ENCODE measurements at regions not wholly inside any gene's neighbourhood (a gene's known extent, or its start where the extent isn't known, plus 50 kb on each side); places are given as distances from the start of the nearest gene placed in this dataset.

GRCh38 chr1:81463936-81464837, 336.5 kb upstream of the ADGRL2 start:
- H3K27me3 Mint-ChIP-seq, result no peaks in the 10 kb centered on the region
- peak overlapping the region in 1 of 4 donors; percentile 57 for H3K4me3 Mint-ChIP-seq
- H3K36me3 Mint-ChIP-seq, result peaks cover 4% of the 10 kb centered on the region
- H3K9me3 Mint-ChIP-seq, result no peaks in the 10 kb centered on the region
- H3K4me1 Mint-ChIP-seq, result peaks cover 0 to 3% (median 0%) of the 10 kb centered on the region in 3 donors
- no peak overlapping the region for H3K27ac Mint-ChIP-seq

DNA sequence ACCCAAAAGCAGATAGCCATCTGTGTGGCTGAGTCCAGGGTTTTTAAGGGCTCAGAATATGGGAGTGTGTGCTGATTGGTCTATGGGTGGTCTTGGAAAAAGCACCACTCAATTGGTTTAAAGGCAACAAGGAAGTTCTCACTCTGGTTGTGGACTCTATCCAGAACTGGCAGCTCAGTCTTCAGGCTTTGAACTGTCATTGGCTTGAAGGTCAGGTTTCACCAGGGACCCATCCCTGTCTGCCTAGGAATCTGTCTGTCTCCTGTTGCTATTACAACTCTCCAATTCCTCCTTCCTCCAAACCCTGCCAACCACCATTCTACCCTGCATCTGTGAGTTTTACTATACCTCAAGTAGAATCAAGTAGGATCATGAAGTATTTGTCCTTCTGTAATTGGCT, 341.7 kb upstream of the ADGRL2 start:
- no peaks in the 10 kb centered on the region for H3K27me3 Mint-ChIP-seq
- H3K9me3 Mint-ChIP-seq, result peaks cover 0 to 3% (median 0%) of the 10 kb centered on the region in 3 donors
- no peak overlapping the region for H3K4me3 Mint-ChIP-seq
- no peak overlapping the region for H3K27ac Mint-ChIP-seq
- peaks cover 4% of the 10 kb centered on the region for H3K36me3 Mint-ChIP-seq
- H3K4me1 Mint-ChIP-seq, result peaks cover 0 to 5% (median 0%) of the 10 kb centered on the region in 3 donors

- Mint-ChIP-seq H3K27me3 (peaks cover 4% of the 10 kb centered on the region), H3K4me1 (peaks cover 0 to 5% (median 0%) of the 10 kb centered on the region in 3 donors), H3K36me3 (peaks cover 4% of the 10 kb centered on the region), H3K4me3 (no peak overlapping the region), H3K27ac (no peak overlapping the region), H3K9me3 (peaks cover 0 to 3% (median 0%) of the 10 kb centered on the region in 3 donors)
These were observed 342.5 kb upstream of the ADGRL2 start for GRCh38 chr1:81458186-81458585.

DNA sequence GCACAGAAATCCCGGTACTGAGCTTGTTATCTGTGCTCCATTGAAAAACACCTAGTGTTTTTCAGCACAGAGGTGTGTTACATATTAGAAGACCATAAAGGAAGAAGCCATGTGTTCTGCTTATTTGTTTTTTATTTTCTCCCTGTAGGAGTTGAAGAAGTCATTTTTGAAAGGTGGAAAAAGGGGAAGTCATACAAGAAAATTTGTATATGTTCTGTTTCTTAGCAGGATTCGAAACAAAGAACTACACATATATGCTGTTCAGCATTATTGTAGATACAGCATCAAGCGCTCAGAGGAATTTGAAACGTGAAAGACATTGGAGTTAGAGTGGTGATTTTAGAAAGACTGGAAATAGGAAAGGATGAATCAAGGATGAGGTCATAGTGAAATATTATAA, 345.3 kb upstream of the ADGRL2 start:
- H3K9me3 Mint-ChIP-seq, result peaks cover 0 to 3% (median 0%) of the 10 kb centered on the region in 3 donors
- H3K27me3 Mint-ChIP-seq, result peaks cover 5% of the 10 kb centered on the region
- no peak overlapping the region for H3K4me3 Mint-ChIP-seq
- no peak overlapping the region for H3K27ac Mint-ChIP-seq
- H3K36me3 Mint-ChIP-seq, result no peaks in the 10 kb centered on the region
- peaks cover 0 to 3% (median 1%) of the 10 kb centered on the region in 3 donors for H3K4me1 Mint-ChIP-seq

- H3K4me1 Mint-ChIP-seq, result peaks cover 0 to 3% (median 1%) of the 10 kb centered on the region in 3 donors
- no peaks in the 10 kb centered on the region for H3K36me3 Mint-ChIP-seq
- H3K27ac Mint-ChIP-seq, result peak overlapping the region in 1 of 3 donors; percentile 13
- H3K27me3 Mint-ChIP-seq, result peaks cover 5% of the 10 kb centered on the region
- peaks cover 0 to 3% (median 0%) of the 10 kb centered on the region in 3 donors for H3K9me3 Mint-ChIP-seq
- no peak overlapping the region for H3K4me3 Mint-ChIP-seq
These were observed 346.8 kb upstream of the ADGRL2 start for GRCh38 chr1:81453971-81454370.

- peak overlapping the region in 1 of 3 donors; percentile 60 for H3K27ac Mint-ChIP-seq
- H3K4me3 Mint-ChIP-seq, result no peak overlapping the region
- no peaks in the 10 kb centered on the region for H3K36me3 Mint-ChIP-seq
- peaks cover 0 to 3% (median 1%) of the 10 kb centered on the region in 3 donors for H3K4me1 Mint-ChIP-seq
- peaks cover 5% of the 10 kb centered on the region for H3K27me3 Mint-ChIP-seq
- peaks cover 0 to 3% (median 0%) of the 10 kb centered on the region in 3 donors for H3K9me3 Mint-ChIP-seq
These were observed 347.4 kb upstream of the ADGRL2 start for GRCh38 chr1:81453367-81453703.

DNA sequence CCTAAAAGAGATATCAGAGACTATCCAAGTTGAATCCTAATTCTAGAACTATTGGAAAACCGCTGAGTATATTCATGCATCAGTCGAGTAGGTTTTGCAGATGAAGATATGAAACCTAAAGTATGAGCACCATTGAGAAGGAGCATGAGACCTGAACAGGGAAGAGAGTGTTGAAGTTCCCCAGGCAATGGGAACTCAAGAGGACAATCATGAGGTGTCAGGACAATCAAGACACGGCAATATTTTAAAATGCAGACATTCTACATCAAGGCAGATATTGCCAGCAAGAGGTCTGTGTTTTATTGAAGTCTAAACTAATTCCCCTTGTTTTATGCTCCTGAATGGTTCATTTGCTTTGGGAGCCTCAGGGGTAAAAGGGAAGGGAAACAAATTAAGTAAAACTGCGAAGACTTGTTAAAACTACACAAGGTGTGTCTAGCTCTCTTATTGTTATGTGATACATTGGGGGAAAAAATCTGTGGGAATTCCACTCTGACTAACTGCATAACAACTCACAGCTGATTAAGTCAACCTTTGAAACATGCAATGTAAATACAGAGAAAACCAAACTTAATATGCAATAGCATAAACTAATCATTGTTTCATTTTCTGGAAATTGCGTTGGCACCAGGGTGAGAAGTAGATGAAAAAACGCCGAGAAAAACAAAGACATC, 347.9 kb upstream of the ADGRL2 start:
- Mint-ChIP-seq H3K9me3 (peaks cover 0 to 3% (median 0%) of the 10 kb centered on the region in 3 donors), H3K4me3 (no peak overlapping the region), H3K4me1 (peaks cover 0 to 3% (median 1%) of the 10 kb centered on the region in 3 donors), H3K27me3 (peaks cover 5% of the 10 kb centered on the region), H3K27ac (peak overlapping the region in 1 of 3 donors; percentile 60), H3K36me3 (peaks cover under 1% of the 10 kb centered on the region)

GRCh38 chr1:81449786-81450185, 350.9 kb upstream of the ADGRL2 start:
- H3K4me1 Mint-ChIP-seq, result peaks cover 0 to 1% (median 0%) of the 10 kb centered on the region in 3 donors
- peaks cover 3% of the 10 kb centered on the region for H3K36me3 Mint-ChIP-seq
- H3K9me3 Mint-ChIP-seq, result no peaks in the 10 kb centered on the region
- no peak overlapping the region for H3K4me3 Mint-ChIP-seq
- H3K27ac Mint-ChIP-seq, result no peak overlapping the region
- H3K27me3 Mint-ChIP-seq, result peaks cover 5% of the 10 kb centered on the region

GRCh38 chr1:81446000-81446669, 354.6 kb upstream of the ADGRL2 start:
- H3K27ac Mint-ChIP-seq, result no peak overlapping the region

DNA sequence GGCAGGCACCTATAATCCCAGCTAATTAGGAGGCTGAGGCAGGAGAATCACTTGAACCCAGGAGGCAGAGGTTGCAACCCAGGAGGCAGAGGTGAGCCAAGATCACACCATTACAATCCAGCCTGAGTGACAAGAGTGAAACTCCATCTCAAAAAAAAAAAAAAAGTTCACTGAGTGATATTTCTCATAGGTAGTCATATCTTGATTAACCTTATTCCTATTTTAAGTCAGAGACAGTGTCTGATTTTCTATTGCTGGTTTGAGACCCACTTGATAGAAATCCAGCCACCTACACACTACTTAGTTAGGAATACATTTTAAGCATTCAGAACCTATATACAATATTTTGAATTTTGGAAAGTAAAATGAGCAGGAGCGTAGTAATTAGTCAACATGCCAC, 357.4 kb upstream of the ADGRL2 start:
- H3K9me3 Mint-ChIP-seq, result peaks cover 0 to 2% (median 0%) of the 10 kb centered on the region in 3 donors

More at GRCh38 chr1:81446000-81446669, 354.6 kb upstream of the ADGRL2 start:
- H3K27me3 Mint-ChIP-seq, result no peaks in the 10 kb centered on the region
- H3K4me1 Mint-ChIP-seq, result peaks cover 0 to 1% (median 0%) of the 10 kb centered on the region in 3 donors
- H3K36me3 Mint-ChIP-seq, result peaks cover 3% of the 10 kb centered on the region
- no peaks in the 10 kb centered on the region for H3K9me3 Mint-ChIP-seq
- H3K4me3 Mint-ChIP-seq, result no peak overlapping the region

DNA sequence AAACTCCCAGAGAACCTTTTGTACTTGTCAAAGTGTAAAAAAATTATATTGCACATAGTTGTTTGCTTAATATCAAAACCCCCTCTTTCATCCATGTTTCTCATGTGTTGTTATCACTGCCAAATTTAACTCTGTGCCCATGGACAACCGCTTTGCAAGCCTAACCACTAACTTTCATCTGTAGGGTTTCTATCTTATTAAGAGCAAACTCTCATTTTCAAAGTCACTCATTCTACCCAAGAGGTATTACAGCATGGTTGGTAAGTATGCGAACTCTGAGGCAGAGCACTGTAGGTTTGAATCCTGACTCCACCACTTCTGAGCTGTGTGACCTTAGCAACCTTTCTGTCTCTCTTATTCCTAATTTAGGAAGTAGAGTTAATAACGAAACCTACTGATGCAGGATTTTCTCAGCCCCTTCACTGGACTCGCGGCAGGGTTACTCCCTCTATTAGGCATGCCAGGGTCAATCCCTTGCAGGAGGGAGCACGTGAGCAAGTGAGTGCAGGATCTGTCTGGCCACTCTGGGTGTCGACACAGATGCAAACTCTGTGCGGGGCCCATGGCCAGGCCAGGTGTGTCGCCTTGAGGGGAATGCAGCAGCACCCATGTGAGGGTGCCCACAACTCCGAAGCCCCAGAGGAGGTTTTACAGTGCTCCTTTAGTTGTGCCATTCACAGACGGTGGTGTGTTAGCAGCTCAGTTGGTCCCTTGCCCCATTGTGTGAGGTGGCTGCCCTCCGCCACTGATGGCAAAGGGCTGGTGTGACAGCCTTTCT, 361.5 kb upstream of the ADGRL2 start:
- Mint-ChIP-seq H3K36me3 (no peaks in the 10 kb centered on the region), H3K4me3 (peak overlapping the region in 1 of 4 donors; percentile 28), H3K9me3 (peaks cover 0 to 2% (median 0%) of the 10 kb centered on the region in 3 donors), H3K27me3 (peaks cover 2% of the 10 kb centered on the region), H3K27ac (no peak overlapping the region), H3K4me1 (peaks cover 13 to 27% (median 14%) of the 10 kb centered on the region in 3 donors)

More for the DNA sequence above, 357.4 kb upstream of the ADGRL2 start:
- peaks cover 4 to 8% (median 6%) of the 10 kb centered on the region in 3 donors for H3K4me1 Mint-ChIP-seq
- H3K36me3 Mint-ChIP-seq, result peaks cover 3% of the 10 kb centered on the region
- no peaks in the 10 kb centered on the region for H3K27me3 Mint-ChIP-seq
- no peak overlapping the region for H3K4me3 Mint-ChIP-seq
- no peak overlapping the region for H3K27ac Mint-ChIP-seq

GRCh38 chr1:81437649-81438048, 363.1 kb upstream of the ADGRL2 start:
- H3K4me3 Mint-ChIP-seq, result peak overlapping the region in 3 of 4 donors; percentile 21 to 83 (median 23)
- H3K27me3 Mint-ChIP-seq, result peaks cover 2% of the 10 kb centered on the region
- peak overlapping the region in 1 of 3 donors; percentile 69 for H3K27ac Mint-ChIP-seq
- H3K9me3 Mint-ChIP-seq, result peaks cover 0 to 2% (median 0%) of the 10 kb centered on the region in 3 donors
- no peaks in the 10 kb centered on the region for H3K36me3 Mint-ChIP-seq
- peaks cover 13 to 27% (median 14%) of the 10 kb centered on the region in 3 donors for H3K4me1 Mint-ChIP-seq

DNA sequence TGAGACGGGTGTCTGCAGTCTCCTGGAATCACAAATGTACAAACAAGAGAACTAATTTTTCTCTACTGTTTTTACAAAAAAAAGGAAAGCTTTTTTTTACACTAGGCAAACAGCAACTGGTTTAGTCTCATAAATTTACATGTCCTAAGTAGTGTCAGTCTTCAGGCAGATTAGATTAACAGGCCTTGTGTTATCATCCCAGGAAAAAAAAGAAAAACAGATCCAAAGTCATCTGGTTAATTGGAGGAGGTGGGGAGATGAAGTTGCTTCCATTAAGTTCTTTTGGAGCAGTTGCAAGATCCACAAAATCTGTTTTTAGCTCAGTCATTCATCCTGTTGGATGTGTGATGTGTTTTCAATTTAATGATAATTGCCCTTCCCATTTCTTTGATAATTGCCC, 363.5 kb upstream of the ADGRL2 start:
- Mint-ChIP-seq H3K9me3 (peaks cover 0 to 2% (median 0%) of the 10 kb centered on the region in 3 donors), H3K27me3 (peaks cover 2% of the 10 kb centered on the region), H3K4me1 (peaks cover 13 to 27% (median 14%) of the 10 kb centered on the region in 3 donors), H3K27ac (peak overlapping the region in 1 of 3 donors; percentile 69), H3K36me3 (no peaks in the 10 kb centered on the region), H3K4me3 (peak overlapping the region in 3 of 4 donors; percentile 23 to 83 (median 39))

DNA sequence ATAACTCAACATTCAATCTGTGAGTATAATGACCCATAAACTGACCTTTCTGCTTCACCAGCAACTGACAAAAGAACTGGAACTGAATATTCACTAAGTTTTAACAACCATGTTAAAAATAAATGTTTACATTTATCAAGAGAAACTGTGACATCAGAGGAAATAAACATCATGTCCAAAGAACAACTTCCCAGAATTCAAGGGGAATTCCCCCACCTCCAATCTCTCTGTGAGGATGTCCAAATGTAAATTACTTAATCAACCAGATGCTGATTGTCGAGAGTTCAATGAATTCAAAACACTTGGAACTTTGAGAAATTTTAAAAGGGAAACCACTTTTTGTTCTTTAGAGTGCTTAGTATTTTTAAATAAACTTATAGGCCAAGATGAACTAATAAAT, 365.6 kb upstream of the ADGRL2 start:
- no peak overlapping the region for H3K4me3 Mint-ChIP-seq
- peaks cover 5% of the 10 kb centered on the region for H3K27me3 Mint-ChIP-seq
- H3K4me1 Mint-ChIP-seq, result peaks cover 11 to 29% (median 13%) of the 10 kb centered on the region in 3 donors
- H3K27ac Mint-ChIP-seq, result no peak overlapping the region
- peaks cover 0 to 2% (median 0%) of the 10 kb centered on the region in 3 donors for H3K9me3 Mint-ChIP-seq
- H3K36me3 Mint-ChIP-seq, result no peaks in the 10 kb centered on the region
